Left lung (tissue), 4 donors: ENCODE measurements at regions not wholly inside any gene's neighbourhood (a gene's known extent, or its start where the extent isn't known, plus 50 kb on each side); places are given as distances from the start of the nearest gene placed in this dataset.
A peak's percentile ranks its signal among the peaks of the same experiment; 100 is the strongest.

Experiments
- ATAC-seq: fragments of 200-7000 bp; cut with Tn5 transposase; one replicate; pipeline ENCODE4 v1.9.1; 2020; ENCODE audit warnings: moderate library complexity
- DNase-seq, 4 donors: peaks; one replicate each; pipeline ENCODE4 v3.0.0-alpha.2; 2013 to 2020
- H3K27ac ChIP-seq, 2 donors: fragments of 200-600 bp; sonication (generic) in 1 of 2; one replicate each; pipeline versions ENCODE4 v1.5.0 to v1.8.0; 2020 to 2021
- H3K27me3 ChIP-seq, 2 donors: fragments of 200-600 bp; sonication (generic) in 1 of 2; one replicate each; pipeline versions ENCODE4 v1.5.0 to v1.8.0; 2020 to 2021
- H3K36me3 ChIP-seq, 2 donors: fragments of 200-600 bp; sonication (generic) in 1 of 2; one replicate each; pipeline versions ENCODE4 v1.5.0 to v1.8.0; 2020 to 2021
- H3K4me1 ChIP-seq, 2 donors: fragments of 200-600 bp; one replicate each; pipeline ENCODE4 v1.8.0; 2021
- H3K4me3 ChIP-seq, 2 donors: fragments of 200-600 bp; sonication (generic) in 1 of 2; one replicate each; pipeline versions ENCODE4 v1.5.0 to v1.8.0; 2020 to 2021; ENCODE audit warnings: mild to moderate bottlenecking in 1 of 2
- H3K9me3 ChIP-seq, 2 donors: fragments of 200-600 bp; sonication (generic) in 1 of 2; one replicate each; pipeline versions ENCODE4 v1.5.0 to v1.8.0; 2020 to 2021
- intact Hi-C, 2 donors: fragments of 100-400 bp; cut with DNase I; formaldehyde crosslinking; loops; one replicate each; pipeline versions ENCODE4 v1.11.2 to v1.14.2; 2022
- TF ChIP-seq, protein P1 (sequence below), 2 donors: fragments of 200-600 bp; sonication (generic) in 1 of 2; IDR thresholded peaks; one replicate each; pipeline versions ENCODE4 v1.5.0 to v1.8.0; 2021; ENCODE audit warnings: antibody characterized with exemption in 2 of 2
- donor health status: DM: no; HTN: yes; CAD: no.
- donor health status: DM: no; HTN: no; CAD: no.

- Histone ChIP-seq H3K9me3 (no peaks in the 10 kb centered on the region), H3K27ac (no peak overlapping the region), H3K27me3 (no peaks in the 10 kb centered on the region), H3K4me1 (no peaks in the 10 kb centered on the region), H3K4me3 (no peak overlapping the region), H3K36me3 (peaks cover 0 to 24% of the 10 kb centered on the region in 2 donors)
- intact Hi-C loops: no loop called here
- TF ChIP-seq, protein P1, sequence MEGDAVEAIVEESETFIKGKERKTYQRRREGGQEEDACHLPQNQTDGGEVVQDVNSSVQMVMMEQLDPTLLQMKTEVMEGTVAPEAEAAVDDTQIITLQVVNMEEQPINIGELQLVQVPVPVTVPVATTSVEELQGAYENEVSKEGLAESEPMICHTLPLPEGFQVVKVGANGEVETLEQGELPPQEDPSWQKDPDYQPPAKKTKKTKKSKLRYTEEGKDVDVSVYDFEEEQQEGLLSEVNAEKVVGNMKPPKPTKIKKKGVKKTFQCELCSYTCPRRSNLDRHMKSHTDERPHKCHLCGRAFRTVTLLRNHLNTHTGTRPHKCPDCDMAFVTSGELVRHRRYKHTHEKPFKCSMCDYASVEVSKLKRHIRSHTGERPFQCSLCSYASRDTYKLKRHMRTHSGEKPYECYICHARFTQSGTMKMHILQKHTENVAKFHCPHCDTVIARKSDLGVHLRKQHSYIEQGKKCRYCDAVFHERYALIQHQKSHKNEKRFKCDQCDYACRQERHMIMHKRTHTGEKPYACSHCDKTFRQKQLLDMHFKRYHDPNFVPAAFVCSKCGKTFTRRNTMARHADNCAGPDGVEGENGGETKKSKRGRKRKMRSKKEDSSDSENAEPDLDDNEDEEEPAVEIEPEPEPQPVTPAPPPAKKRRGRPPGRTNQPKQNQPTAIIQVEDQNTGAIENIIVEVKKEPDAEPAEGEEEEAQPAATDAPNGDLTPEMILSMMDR (IDR thresholded peaks at IDR 0.05): no peak
- ATAC-seq (no peak), DNase-seq (peak in 1 of 4 donors; percentile 21)
Observed at GRCh38 chr16:27719106-27719445, 169.1 kb downstream of the KATNIP start.

GRCh38 chr16:27720731-27721530 is 171.0 kb downstream of the KATNIP start:
- H3K27ac ChIP-seq: peak overlapping the region in 1 of 2 donors; percentile 41
- H3K4me3 ChIP-seq: no peak overlapping the region
- no peaks in the 10 kb centered on the region for H3K27me3 ChIP-seq
- ATAC-seq (no peak), DNase-seq (peak in 2 of 4 donors; percentile 28 to 31)
- peaks cover 0 to 34% of the 10 kb centered on the region in 2 donors for H3K36me3 ChIP-seq
- no peaks in the 10 kb centered on the region for H3K9me3 ChIP-seq
- intact Hi-C loops: no loop called here
- H3K4me1 ChIP-seq: no peaks in the 10 kb centered on the region
- TF ChIP-seq, protein P1 (IDR thresholded peaks at IDR 0.05): no peak

DNA sequence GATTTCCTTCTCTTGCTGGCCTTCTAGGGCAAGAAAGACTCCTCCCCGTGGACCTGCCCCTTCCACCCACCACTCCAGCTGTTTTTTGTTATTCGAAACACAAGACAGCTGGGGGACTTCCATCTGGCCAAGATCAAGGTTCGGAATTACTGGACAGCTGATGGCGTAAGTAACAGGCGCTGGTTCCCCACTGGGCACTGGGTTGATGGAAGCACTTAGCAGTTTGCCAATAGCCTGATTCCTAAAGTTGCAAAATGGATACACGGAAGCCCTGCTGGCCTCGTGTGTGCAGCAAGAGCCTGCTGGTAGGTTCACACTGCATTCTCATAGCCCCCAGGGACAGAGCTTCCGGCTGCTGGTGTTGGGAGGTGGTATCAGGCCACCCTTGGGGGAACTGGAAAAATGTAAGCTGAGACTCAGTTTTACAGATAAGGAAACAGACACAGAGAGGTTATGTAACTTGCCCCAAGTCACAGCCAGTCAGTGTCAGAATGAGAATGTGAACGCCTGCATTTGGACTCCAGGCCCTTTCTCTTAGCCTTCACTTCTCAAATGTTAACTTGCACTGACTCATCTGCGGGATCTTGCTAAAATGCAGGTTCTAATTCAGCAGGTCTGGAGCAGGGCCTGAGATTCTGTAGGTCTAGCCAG is 171.7 kb downstream of the KATNIP start:
- DNase-seq (peak in 2 of 4 donors; percentile 80 to 91), ATAC-seq (peak; percentile 66)
- H3K36me3 ChIP-seq: peaks cover 0 to 36% of the 10 kb centered on the region in 2 donors
- TF ChIP-seq, protein P1 (IDR thresholded peaks at IDR 0.05): no peak
- peak overlapping the region in 1 of 2 donors; percentile 41 for H3K27ac ChIP-seq
- H3K4me1 ChIP-seq: no peaks in the 10 kb centered on the region
- no peaks in the 10 kb centered on the region for H3K9me3 ChIP-seq
- H3K27me3 ChIP-seq: no peaks in the 10 kb centered on the region
- no peak overlapping the region for H3K4me3 ChIP-seq
- intact Hi-C loops: no loop called here

DNA sequence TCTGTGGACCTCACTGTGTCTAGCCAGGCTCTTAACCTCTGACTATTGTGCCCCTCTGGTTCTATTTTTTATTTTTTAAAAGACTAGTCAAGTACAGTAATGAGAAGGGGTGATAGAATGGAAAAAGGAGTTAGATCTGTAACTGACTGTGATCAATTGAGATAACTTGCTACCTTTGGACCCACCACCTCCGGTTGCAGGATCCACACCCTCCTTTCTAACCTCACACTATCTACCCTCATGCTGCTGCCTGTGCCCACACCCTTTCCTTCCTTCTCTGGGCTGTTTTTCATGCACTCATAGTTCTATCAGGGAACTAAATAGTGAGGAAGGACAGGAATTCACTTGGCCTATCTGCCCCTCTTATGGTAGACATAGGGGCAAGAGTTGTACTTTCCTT is 172.3 kb downstream of the KATNIP start:
- DNase-seq (no peak), ATAC-seq (no peak)
- TF ChIP-seq, protein P1 (IDR thresholded peaks at IDR 0.05): no peak
- H3K4me1 ChIP-seq: no peaks in the 10 kb centered on the region
- H3K27me3 ChIP-seq: no peaks in the 10 kb centered on the region
- H3K27ac ChIP-seq: no peak overlapping the region
- H3K36me3 ChIP-seq: peaks cover 0 to 42% of the 10 kb centered on the region in 2 donors
- no peak overlapping the region for H3K4me3 ChIP-seq
- H3K9me3 ChIP-seq: no peaks in the 10 kb centered on the region
- intact Hi-C loops: no loop called here

- Histone ChIP-seq H3K4me1 (no peaks in the 10 kb centered on the region), H3K36me3 (peaks cover 0 to 50% of the 10 kb centered on the region in 2 donors), H3K4me3 (no peak overlapping the region), H3K27me3 (no peaks in the 10 kb centered on the region), H3K27ac (no peak overlapping the region), H3K9me3 (no peaks in the 10 kb centered on the region)
- intact Hi-C loops: no loop called here
- TF ChIP-seq, protein P1 (IDR thresholded peaks at IDR 0.05): no peak
- DNase-seq (no peak), ATAC-seq (no peak)
Observed at GRCh38 chr16:27722892-27723450, 173.0 kb downstream of the KATNIP start.
